HG02571 (cell line): ENCODE measurements at regions not wholly inside any gene's neighbourhood (a gene's known extent, or its start where the extent isn't known, plus 50 kb on each side); places are given as distances from the start of the nearest gene placed in this dataset.
"Not testable (repeated sequence)": the region's sequence is repeated elsewhere in the genome, so short reads cannot be mapped to it uniquely, and the experiment has no call there.

Source experiments
- ATAC-seq: cut with Tn5 transposase; IDR thresholded peaks from one replicate; pipeline ENCODE4 v1.9.1; 2021; ENCODE audit warnings: mild to moderate bottlenecking, moderate library complexity; ENCODE audit not compliant: unreplicated experiment

DNA sequence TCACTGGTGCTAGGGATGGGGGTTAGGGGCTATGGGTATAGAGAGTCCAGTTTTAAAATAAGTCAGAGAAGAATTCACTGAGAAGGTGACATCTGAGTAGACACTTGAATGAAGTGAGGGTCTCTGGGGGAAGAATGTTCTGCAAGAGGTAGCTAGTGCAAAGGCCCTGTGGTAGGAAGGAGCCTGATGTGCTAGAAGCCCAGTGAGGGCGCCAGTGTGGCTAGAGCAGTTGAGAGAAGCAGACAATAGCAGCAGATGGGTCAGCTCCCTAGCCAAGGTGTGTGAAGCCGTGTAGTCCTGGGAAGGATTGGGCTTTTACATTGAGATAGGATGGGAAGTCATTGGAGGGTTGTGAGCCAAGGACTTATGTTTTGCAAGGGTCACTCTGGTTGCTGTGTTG lies 105.8 kb upstream of the PELI1 start:
- ATAC-seq: no peak

DNA sequence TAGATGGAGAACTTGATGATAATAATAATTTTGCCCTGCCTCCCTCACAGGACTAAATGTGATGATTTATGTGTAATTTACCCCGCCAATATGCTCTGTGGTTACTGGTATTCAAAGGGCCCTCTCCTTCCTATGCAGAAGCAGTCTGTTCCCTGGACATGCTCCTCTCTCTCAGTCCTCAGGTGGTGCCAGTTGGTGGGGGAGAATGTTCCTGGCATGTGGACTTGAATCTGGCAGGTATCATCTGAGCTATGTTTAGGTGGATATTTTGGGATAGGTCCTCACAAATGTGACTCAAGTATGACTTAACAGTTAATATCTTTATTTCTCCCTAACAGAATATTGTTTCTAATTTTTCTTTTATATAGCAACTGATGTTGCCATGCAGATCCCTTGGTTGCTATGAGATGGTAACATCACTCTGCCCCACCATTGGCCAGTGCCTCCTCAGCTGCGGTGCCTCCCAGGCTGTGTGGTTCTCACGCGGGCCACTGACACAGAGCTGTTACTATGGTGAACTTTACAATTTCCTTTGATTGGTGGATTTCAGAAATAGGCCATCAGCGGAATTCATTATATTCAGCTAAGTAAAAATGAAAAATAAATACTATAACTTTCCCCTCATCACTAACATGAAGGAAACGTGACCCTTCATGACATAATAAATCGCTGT lies 106.7 kb upstream of the PELI1 start:
- no peak for ATAC-seq

GRCh38 chr2:64251497-64252250 lies 107.5 kb upstream of the PELI1 start:
- ATAC-seq: no peak

- ATAC-seq: not testable (repeated sequence)
Observed at GRCh38 chr2:64252251-64252978, 108.2 kb upstream of the PELI1 start.

DNA sequence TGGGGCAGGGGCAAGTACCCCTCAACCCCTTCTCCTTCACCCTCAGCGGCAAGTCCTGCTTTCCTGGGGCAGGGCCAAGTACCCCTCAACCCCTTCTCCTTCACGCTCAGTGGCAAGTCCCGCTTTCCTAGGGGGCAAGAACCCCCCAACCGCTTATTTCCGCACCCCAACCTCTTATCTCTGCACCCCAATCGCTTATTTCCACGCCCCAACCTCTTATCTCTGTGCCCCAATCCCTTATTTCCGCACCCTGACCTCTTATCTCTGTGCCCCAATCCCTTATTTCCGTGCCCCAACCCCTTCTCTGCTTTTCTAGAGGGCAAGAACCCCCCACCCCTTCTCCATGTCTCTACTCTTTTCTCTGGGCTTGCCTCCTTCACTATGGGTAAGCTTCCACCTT lies 109.2 kb upstream of the PELI1 start:
- ATAC-seq: not testable (repeated sequence)

DNA sequence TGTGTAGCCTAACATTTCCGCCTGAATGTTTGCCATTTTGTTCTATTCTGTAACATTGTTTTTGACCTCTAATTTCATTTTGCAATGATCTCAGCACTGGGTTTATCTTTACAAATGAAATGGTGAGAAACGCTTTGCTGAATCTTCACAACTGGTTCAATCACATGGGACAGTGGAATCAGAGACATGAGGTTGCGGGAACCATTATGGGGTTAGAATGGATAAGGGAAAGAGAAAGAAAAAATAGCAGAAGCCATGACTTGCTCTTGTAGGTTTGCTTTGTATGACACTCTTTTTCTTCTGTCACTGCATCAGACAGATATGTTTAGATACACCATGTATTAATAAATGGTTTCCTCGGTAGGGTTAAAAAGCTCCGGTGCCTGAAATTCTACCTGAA lies 114.3 kb upstream of the PELI1 start:
- ATAC-seq: no peak

DNA sequence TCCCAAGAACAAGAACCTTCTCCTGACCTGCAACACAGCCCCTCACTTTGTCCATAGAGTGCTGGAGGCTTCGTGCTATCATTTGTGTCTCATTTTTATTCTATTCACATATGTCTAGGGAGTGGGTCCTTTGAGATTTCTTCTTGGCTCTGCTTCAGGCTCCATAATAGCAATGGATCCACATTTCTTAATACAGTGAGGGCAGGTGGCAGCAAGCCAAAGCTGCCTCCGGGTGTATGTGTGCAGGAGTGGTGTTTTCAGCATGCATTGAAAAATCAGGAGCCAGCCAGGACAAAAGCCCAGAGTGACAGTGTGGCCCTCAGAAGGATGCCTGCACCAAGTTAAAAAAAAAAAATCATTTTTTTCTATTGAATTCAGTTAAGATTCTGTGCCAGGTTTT lies 115.1 kb upstream of the PELI1 start:
- no peak for ATAC-seq

DNA sequence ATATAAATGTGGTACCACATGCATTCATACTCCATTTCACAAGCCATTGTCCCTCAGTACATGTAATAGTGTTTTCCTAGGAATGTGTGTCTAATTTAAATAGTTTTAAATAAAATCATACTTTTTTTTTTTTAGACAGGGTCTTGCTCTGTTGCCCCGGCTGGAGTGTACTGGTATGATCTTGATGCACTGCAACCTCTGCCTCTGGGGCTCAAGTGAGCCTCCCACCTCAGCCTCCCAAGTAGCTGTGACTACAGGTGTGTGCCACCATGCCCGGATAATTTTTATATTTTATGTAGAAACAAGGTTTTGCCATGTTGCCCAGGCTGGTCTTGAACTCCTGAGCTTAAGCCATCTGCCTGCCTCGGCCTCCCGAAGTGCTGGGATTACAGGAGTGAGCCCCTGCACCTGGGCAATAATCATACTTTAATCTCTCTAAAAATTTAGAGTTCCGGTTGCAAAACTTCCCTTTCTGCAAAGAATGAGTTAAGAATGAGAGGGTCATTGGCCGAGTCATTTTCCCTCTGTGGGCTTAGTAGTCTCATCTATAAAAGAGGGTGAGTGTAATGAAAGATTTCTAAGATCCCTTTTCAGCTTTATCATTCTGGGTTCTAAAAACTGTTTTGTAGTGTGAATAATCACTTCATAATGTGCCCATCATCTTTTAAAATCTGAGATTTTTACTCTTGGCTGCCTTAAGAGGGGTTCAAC lies 116.0 kb upstream of the PELI1 start:
- no peak for ATAC-seq

- peak; percentile 86 for ATAC-seq
Observed at GRCh38 chr2:64260817-64261216, 116.6 kb upstream of the PELI1 start.

DNA sequence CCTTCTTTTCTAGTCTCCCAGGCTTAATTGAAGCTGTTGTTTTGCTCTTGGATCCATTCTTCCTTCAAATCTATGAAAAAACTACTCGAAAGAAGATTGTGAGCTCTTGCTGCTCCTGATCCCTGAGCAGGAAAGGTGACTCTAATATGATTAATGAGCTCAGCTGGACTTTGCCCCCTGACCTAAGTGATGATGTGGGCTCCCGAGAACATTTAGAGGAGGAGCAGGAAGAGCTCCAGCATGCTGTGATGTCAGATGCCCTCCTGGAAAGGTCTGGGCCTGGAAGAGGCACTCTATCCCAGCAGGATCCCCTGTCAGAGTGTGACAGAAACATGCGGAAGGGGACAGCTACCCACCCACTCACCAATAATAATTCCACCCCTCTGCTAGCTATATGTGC lies 117.9 kb upstream of the PELI1 start:
- no peak for ATAC-seq

- ATAC-seq: no peak
Observed at GRCh38 chr2:64262816-64263215, 118.6 kb upstream of the PELI1 start.

GRCh38 chr2:64263315-64263714 lies 119.1 kb upstream of the PELI1 start:
- ATAC-seq: no peak

DNA sequence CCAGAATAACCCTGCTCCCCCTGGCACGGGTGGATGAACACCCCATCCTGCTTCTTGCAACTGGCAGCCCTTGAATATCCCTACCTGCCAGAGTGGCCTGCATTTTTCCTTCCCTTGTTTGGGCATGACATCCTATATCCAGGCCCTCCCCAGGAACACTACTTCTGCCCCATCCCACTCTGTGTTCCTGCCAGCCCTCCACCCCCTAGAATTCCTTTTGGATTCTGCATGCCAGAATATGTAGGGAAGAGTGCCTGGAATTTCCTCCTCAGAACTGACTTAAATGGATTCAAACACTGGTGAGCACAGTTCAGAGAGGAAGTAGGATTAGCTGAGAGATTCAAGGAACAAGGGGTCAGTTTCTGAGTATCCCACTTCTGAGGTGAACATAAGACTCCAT lies 123.5 kb upstream of the PELI1 start:
- no peak for ATAC-seq

DNA sequence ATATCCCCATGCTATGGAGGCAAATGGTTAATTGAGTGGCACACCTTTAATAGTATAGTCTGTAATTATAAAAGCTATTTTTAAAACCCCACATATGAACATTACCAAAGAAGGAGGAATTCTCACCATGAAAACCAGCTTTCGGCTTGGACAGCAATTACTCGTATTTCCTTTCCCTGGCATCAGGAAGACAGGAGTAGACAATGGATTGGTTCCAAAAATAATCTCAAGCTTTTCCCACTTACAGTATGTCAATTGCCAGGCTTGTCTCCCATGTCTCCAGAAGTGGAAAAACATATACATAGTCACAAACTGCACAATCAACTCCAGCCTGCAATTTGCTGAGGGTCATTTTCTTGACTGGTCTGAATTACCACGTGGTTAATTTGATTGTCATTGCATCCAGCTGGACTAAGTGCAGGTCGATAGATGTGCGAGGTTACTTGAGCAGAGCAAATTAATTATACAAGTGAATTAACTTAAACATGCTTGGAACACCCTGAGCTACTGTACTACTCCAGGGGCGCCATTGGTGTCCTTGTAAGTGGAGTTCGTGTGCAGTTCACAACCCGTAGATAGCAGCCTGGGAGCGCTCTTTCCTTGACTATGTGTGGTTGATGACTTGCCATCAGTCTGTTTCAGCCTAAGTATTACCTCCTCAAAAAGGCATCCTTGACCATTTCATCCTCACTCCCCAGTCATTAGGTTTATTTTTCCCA lies 124.3 kb upstream of the PELI1 start:
- ATAC-seq: no peak

- ATAC-seq: no peak
Observed at GRCh38 chr2:64273524-64274398, 129.5 kb upstream of the PELI1 start.

GRCh38 chr2:64274399-64275173 lies 130.4 kb upstream of the PELI1 start:
- no peak for ATAC-seq

GRCh38 chr2:64275174-64275466 lies 130.9 kb upstream of the PELI1 start:
- ATAC-seq: no peak

DNA sequence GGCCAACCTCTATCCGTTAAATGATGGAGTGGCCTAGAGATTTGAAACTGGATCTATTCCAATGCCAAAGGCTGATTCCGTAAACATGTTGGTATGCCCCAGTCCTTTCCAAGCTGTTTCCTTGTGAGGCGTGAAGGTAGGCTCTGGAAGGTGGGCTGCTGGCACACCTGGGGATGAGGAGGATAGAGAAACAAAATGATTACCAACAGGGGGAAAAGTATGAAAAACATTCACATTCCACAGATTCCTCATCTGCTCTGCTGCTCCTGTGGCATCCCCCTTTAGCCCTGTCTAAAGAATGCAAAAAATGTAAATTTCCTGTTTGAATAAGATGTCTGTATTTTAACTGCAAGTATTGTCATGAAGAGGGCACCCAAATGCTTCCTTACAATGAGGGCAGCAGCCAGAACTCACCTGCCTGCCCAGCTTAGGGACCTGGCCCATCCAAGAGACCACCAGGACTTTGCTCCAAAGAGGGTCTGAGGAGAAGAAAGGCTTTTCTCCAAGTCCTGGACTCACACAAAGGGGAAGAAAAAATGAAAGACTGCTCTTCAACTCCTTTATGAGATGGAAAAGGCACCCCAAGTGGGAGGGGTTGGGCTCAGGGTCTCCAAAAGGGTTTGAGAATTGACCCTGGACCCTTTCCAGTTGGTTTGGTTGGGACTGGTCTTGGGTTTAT lies 132.3 kb upstream of the PELI1 start:
- ATAC-seq: no peak
